ENCODE measurements at regions not wholly inside any gene's neighbourhood (a gene's known extent, or its start where the extent isn't known, plus 50 kb on each side); places are given as distances from the start of the nearest gene placed in this dataset.

GRCh38 chr11:121766991-121767390 is 314.2 kb upstream of the SORL1-AS1 start:
- POLR2A ChIA-PET: interaction anchor here (0.6 kb wide), 1 partner anchor 248 kb away, joined by 3 read pairs; no protein-coding TSS in a partner anchor
- DNase-seq (ENCODE audit: low spot score) (no peak), ATAC-seq (no peak)
- H3K4me1 Mint-ChIP-seq: peaks cover 16% of the 10 kb centered on the region
- CTCF ChIA-PET: no interaction called here
- no peak overlapping the region for H3K27ac Mint-ChIP-seq
- TF ChIP-seq NFYB (CRISPR knock-in tag; conservative IDR thresholded peaks at IDR 0.05; ENCODE audit: low read depth) (no peak), ZNF512 (CRISPR knock-in tag; IDR thresholded peaks at IDR 0.05; ENCODE audit: borderline replicate concordance) (no peak), TEAD1 (CRISPR knock-in tag; IDR thresholded peaks at IDR 0.05) (no peak), USF2 (CRISPR knock-in tag; IDR thresholded peaks at IDR 0.05) (no peak), NR3C1 (CRISPR knock-in tag; conservative IDR thresholded peaks at IDR 0.05; ENCODE audit: low read depth) (no peak), KAT7 (CRISPR knock-in tag; IDR thresholded peaks at IDR 0.05; ENCODE audit: borderline replicate concordance) (no peak), SOX15 (CRISPR knock-in tag; IDR thresholded peaks at IDR 0.05) (no peak), ZNF281 (CRISPR knock-in tag; IDR thresholded peaks at IDR 0.05) (no peak), ZBTB21 (CRISPR knock-in tag; IDR thresholded peaks at IDR 0.05; ENCODE audit: borderline replicate concordance) (no peak), MAX (CRISPR knock-in tag; IDR thresholded peaks at IDR 0.05) (no peak), ZSCAN18 (CRISPR knock-in tag; IDR thresholded peaks at IDR 0.05) (no peak), ZNF671 (CRISPR knock-in tag; IDR thresholded peaks at IDR 0.05) (no peak), MLX (CRISPR knock-in tag; IDR thresholded peaks at IDR 0.05) (no peak), NFE2L1 (CRISPR knock-in tag; IDR thresholded peaks at IDR 0.05) (no peak)
- H3K9me3 Mint-ChIP-seq: peaks cover 12% of the 10 kb centered on the region
- H3K27me3 Mint-ChIP-seq (ENCODE audit: low read depth): no peaks in the 10 kb centered on the region; the same call in 1 of the 2 replicates
- no peak overlapping the region for H3K4me3 Mint-ChIP-seq
- H3K36me3 Mint-ChIP-seq: no peaks in the 10 kb centered on the region

- Mint-ChIP-seq H3K27me3 (ENCODE audit: low read depth) (no peaks in the 10 kb centered on the region; the same call in 1 of the 2 replicates), H3K9me3 (peaks cover 12% of the 10 kb centered on the region), H3K4me3 (no peak overlapping the region), H3K36me3 (no peaks in the 10 kb centered on the region), H3K4me1 (peaks cover 16% of the 10 kb centered on the region), H3K27ac (no peak overlapping the region)
- ATAC-seq (no peak), DNase-seq (ENCODE audit: low spot score) (no peak)
- ChIA-PET POLR2A (interaction anchor here (1.0 kb wide), 1 partner anchor 44 kb away, joined by 7 read pairs; no protein-coding TSS in a partner anchor), CTCF (no interaction called here)
- no peak for TF ChIP-seq GTF2I (CRISPR knock-in tag; conservative IDR thresholded peaks at IDR 0.05)
- TF ChIP-seq E2F5 (CRISPR knock-in tag; IDR thresholded peaks at IDR 0.05): no peak
- no peak for TF ChIP-seq ZNF317 (CRISPR knock-in tag; IDR thresholded peaks at IDR 0.05; ENCODE audit: borderline replicate concordance, low read depth)
- TF ChIP-seq E2F4 (CRISPR knock-in tag; IDR thresholded peaks at IDR 0.05; ENCODE audit: borderline replicate concordance, low read depth): no peak
- no peak for TF ChIP-seq RORB (CRISPR knock-in tag; IDR thresholded peaks at IDR 0.05)
- TF ChIP-seq ELF4 (CRISPR knock-in tag; IDR thresholded peaks at IDR 0.05; ENCODE audit: low read depth): no peak
- no peak for TF ChIP-seq PRDM15 (CRISPR knock-in tag; IDR thresholded peaks at IDR 0.05)
Observed at GRCh38 chr11:121766166-121766565, 313.4 kb upstream of the SORL1-AS1 start.
